VCaP (cell line): ENCODE measurements at regions not wholly inside any gene's neighbourhood (a gene's known extent, or its start where the extent isn't known, plus 50 kb on each side); places are given as distances from the start of the nearest gene placed in this dataset.
A peak's percentile ranks its signal among the peaks of the same experiment; 100 is the strongest.

Source experiments
- H3K27ac ChIP-seq: fragments of 450-650 bp; 2 replicates; pipeline ENCODE4 v1.5.1; 2017
- TF ChIP-seq, protein P1 (sequence below): fragments of 450-650 bp; conservative IDR thresholded peaks from 2 replicates; pipeline ENCODE4 v1.5.1; 2017; ENCODE audit warnings: mild to moderate bottlenecking, moderate library complexity

DNA sequence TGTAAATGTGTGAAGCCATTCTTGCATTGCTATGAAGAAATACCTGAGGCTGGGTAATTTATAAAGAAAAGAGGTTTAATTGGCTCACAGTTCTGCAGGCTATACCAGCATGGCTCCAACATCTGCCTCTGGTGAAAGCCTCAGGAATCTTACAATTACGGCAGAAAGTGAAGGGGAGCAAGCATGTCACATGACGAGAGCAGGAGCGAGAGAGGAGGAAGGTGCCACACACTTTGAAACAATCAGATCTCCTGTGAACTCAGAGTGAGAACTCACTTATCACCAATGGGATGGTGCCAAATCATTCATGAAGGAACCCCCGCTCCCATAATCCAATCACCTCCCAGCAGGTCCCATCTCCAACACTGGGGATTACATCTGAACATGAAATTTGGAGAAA is 213.6 kb upstream of the TSC22D2 start:
- TF ChIP-seq, protein P1, sequence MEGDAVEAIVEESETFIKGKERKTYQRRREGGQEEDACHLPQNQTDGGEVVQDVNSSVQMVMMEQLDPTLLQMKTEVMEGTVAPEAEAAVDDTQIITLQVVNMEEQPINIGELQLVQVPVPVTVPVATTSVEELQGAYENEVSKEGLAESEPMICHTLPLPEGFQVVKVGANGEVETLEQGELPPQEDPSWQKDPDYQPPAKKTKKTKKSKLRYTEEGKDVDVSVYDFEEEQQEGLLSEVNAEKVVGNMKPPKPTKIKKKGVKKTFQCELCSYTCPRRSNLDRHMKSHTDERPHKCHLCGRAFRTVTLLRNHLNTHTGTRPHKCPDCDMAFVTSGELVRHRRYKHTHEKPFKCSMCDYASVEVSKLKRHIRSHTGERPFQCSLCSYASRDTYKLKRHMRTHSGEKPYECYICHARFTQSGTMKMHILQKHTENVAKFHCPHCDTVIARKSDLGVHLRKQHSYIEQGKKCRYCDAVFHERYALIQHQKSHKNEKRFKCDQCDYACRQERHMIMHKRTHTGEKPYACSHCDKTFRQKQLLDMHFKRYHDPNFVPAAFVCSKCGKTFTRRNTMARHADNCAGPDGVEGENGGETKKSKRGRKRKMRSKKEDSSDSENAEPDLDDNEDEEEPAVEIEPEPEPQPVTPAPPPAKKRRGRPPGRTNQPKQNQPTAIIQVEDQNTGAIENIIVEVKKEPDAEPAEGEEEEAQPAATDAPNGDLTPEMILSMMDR = no peak

DNA sequence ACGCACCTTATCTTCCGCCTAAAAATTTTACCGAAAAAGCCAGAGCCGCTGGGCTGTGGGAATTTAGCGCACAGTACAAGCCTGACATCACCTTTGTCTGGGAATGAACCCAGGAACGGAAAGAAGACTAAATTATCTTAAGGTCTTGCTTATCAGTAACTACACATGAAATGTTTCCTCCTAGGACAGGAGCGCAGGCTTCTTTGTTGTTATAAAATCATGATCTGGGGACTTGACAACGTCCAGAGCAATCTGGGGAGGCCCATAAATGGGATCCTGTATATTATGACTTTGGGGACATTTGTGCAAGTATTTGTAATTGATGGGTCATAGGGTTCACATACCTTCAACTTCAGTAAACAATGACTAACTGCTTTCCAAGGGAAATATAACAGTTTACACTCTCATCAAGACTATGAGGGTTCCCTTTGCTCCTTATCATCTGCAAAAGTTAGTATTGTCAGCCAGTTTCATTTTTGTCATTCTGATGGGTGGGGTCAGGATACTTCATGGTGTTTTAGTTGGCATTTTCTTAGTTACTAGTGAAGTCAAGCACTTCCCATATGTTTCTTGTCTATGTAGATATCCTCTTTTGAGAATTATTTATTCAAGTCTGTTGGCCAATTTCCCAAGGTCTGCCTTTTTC is 213.9 kb upstream of the PFN2 start:
- H3K27ac ChIP-seq = peak overlapping the region; percentile 62
- TF ChIP-seq, protein P1 = peak; percentile 37

More for the DNA sequence above, 213.6 kb upstream of the TSC22D2 start:
- peak overlapping the region; percentile 35; the same call in 1 of the 2 replicates for H3K27ac ChIP-seq

DNA sequence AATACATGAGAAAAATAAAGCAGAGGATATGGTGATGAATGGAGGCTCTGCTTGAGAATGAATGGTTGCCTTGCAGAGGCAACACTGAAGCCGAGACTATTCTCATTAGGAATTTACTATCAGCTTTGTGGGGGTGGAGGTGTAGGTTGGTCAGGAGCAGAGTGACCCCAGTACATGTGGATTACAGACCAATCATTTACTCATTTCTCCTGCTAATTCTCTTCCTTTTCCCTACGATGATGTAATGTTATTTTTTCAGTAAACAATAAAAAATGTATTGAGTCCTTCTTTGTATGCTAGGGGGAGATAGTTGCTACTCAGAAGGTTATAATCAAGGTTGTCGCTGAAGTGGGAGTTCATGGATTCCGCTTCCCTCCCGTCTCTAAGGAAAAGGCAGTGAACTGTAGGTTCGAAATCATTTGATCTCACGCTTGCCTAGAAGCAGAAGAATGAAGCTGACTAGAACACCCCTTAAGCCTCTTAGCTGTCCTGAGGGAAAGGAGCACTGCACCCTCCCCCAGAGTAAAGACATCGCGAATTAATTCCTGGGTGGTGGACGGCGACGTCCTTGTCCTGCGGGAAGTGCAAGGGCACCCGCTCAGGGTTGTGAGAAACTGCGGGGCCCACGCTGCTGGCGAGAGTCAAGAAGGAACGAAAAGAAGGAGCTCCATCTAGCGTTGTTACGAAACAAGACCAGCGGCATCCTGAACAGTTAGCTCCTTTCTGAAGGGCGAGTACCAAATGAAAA is 213.2 kb upstream of the PFN2 start:
- H3K27ac ChIP-seq = peak overlapping the region; percentile 62
- TF ChIP-seq, protein P1 = peak; percentile 80

DNA sequence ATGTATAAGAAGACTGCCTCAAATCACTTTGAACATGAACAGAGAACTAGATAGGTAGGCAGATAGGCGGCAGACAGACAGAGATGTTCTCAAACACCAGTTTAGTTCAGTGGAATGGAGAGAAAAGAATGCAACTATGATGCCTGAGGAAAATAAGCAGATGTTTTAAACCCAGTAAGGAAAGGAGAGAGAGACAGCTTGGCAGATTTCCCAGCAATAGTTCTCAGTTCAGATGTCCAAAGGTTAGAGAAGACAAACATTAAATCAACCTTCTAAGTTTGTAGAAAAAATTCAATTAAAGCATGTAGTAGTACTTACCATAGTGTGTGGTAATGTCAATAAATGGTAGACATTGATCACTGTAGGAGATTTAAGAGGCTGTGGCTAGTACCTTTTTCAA is 209.6 kb upstream of the PFN2 start:
- TF ChIP-seq, protein P1 = no peak
- peak overlapping the region; percentile 8; the same call in 1 of the 2 replicates for H3K27ac ChIP-seq

DNA sequence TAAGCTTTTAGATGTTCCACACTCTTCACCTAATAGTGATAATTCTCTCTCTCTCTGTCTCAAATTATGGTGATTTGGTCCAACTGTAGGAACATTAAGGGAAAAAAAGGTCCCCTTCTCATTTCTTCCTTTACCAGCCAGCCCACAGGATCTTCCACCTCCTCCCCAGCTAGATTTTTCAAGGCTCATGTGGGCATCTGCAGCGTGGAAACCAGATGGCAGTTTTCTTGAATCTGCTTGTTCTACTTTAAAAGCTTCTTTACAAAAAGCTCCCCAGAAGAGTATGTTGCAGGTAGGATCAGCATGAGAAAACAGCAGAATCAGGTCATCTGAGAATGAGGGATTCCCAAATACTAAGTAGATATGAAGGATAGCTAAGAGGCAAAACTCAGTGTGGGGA is 208.6 kb upstream of the PFN2 start:
- TF ChIP-seq, protein P1 = no peak

DNA sequence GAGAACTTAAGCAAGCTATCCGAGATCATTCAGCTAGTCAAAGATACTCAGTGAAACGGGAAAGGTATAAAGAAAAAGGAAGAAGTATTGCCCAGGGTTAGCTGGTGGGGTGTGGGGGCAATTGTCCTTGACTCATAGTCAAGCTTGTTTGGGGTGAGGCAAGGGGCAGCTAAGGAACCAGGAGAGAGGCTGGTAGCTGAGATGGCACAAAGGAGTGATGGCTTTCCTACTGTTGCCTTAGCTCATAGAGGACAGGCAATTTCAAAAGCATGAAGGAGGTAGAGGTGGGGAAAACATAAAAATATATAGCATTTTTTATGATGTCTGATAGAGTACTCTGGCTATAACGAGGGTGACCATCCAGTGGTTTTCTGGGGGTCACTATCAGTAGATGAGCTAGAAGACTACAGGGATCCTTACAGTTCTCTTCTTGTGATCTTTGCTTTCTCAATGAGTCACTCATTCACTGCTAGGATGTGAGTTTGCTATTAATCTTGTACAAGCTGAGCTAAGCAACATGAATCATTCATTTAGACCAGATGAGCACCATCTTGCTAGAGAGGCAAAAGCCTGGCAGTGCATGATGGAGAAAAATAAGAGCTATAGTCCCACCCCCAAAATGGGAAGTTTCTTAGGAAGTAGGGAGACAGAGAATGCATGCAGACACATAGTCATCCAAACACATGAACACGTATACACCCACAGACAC is 207.1 kb upstream of the PFN2 start:
- TF ChIP-seq, protein P1 = no peak

More for the DNA sequence above, 208.6 kb upstream of the PFN2 start:
- H3K27ac ChIP-seq = no peak overlapping the region

DNA sequence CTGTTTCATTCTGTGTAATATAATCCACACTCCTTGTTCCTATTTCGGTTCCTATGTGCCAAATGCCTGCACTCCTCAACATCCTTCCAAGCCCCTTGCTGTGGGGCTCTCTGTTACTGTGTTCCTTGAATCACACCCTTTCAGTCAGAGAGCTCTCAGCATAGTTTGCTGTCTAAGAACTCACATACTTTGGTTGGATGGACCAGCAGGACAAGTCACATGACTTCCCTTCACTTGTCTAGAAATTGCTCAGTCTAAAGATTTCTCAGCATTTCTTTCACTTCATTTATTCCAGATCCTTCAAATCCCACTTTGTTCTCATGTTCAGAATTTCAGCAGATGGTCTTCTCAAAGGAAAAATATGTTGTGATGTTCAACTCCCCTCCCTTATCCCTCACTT is 203.5 kb upstream of the PFN2 start:
- TF ChIP-seq, protein P1 = no peak
- H3K27ac ChIP-seq = no peak overlapping the region

More for the DNA sequence above, 207.1 kb upstream of the PFN2 start:
- H3K27ac ChIP-seq = no peak overlapping the region
